HCT116 (cell line): ENCODE measurements at regions not wholly inside any gene's neighbourhood (a gene's known extent, or its start where the extent isn't known, plus 50 kb on each side); places are given as distances from the start of the nearest gene placed in this dataset.

Experiments
- ATAC-seq: fragments of 200-7000 bp; cut with Tn5 transposase; 2 replicates; pipeline ENCODE4 v1.9.1; 2020; ENCODE audit warnings: mild to moderate bottlenecking, moderate library complexity
- BruUV-seq: library from RNA; stranded (reverse); fragments of 400-500 nt; replicated peaks from 2 replicates; lab custom pipeline; 2021; lab: Mats Ljungman, UMichigan
- CTCF ChIA-PET: fragments of 300-600 bp; sonication (Branson Sonifier 250); formaldehyde crosslinking; loops from one replicate; lab custom pipeline; 2021; ENCODE audit warnings: antibody characterized with exemption; lab: Charles Lee
- POLR2A ChIA-PET: fragments of 300-600, 350-600 bp; sonication (Branson Sonifier 250); formaldehyde crosslinking; loops from one replicate; lab custom pipeline; 2021; ENCODE audit warnings: antibody characterized with exemption; lab: Charles Lee
- RAD21 ChIA-PET, 2 experiments: fragments of 300-600 bp; sonication (Branson Sonifier 250); formaldehyde crosslinking; loops; one replicate each; lab custom pipeline; 2023; ENCODE audit warnings: low total read pairs in 2 of 2; ENCODE audit not compliant: uncharacterized antibody in 2 of 2, unreplicated experiment in 2 of 2, low non-redundant PET in 1 of 2; lab: Charles Lee
- DNase-seq: peaks from one replicate; pipeline ENCODE4 v3.0.0-alpha.2; 2010; ENCODE audit warnings: low read depth, low spot score
- H2AFZ ChIP-seq: fragments of 200-600 bp; shearing (Covaris generic), sonication (generic); 2 replicates; pipeline ENCODE4 v1.6.1; 2017; ENCODE audit warnings: low read depth, mixed run types, mixed read lengths, antibody characterized with exemption, low read length; ENCODE audit not compliant: poor library complexity, severe bottlenecking
- H3K27ac ChIP-seq: 2 replicates; pipeline ENCODE4 v1.5.1; 2012; ENCODE audit warnings: low read depth, low read length
- H3K27me3 ChIP-seq: fragments of 200-600 bp; sonication (generic); 2 replicates; pipeline ENCODE4 v1.6.1; 2016; ENCODE audit warnings: mixed run types, low read length, mixed read lengths; ENCODE audit not compliant: insufficient read depth
- H3K36me3 ChIP-seq, 2 experiments: fragments of 200-500 bp in 1 of 2; fragments of 200-600 bp in 1 of 2; sonication (Bioruptor generic) in 1 of 2; sonication (generic) in 1 of 2; 2 replicates each; pipeline versions ENCODE4 v1.5.1 to v1.6.1; 2014 to 2016; ENCODE audit warnings: low read length in 2 of 2, inconsistent platforms in 1 of 2, mixed read lengths in 1 of 2, mixed run types in 1 of 2; ENCODE audit not compliant: insufficient read depth in 2 of 2, control insufficient read depth in 1 of 2
- H3K4me1 ChIP-seq, 2 experiments: fragments of 200-600 bp in 1 of 2; sonication (generic) in 1 of 2; 2 replicates each; pipeline versions ENCODE4 v1.5.1 to v1.6.1; 2012 to 2017; ENCODE audit warnings: low read length in 2 of 2, inconsistent platforms in 1 of 2, mild to moderate bottlenecking in 1 of 2, mixed read lengths in 1 of 2, mixed run types in 1 of 2, moderate library complexity in 1 of 2; ENCODE audit not compliant: insufficient read depth in 2 of 2, control insufficient read depth in 1 of 2
- H3K4me2 ChIP-seq: fragments of 200-600 bp; sonication (generic); 2 replicates; pipeline ENCODE4 v1.6.1; 2017; ENCODE audit warnings: mixed run types, low read length, mixed read lengths
- H3K4me3 ChIP-seq, 2 experiments: fragments of 200-600 bp in 1 of 2; sonication (generic) in 1 of 2; replicated peaks in 1 of 2; 2 replicates each; pipeline ENCODE4 v1.5.1; 2011 to 2016; ENCODE audit warnings: low read length in 2 of 2, control low read depth in 1 of 2, low read depth in 1 of 2, mild to moderate bottlenecking in 1 of 2, mixed read lengths in 1 of 2, mixed run types in 1 of 2
- H3K79me2 ChIP-seq: fragments of 200-600 bp; sonication (generic); 2 replicates; pipeline ENCODE4 v1.6.1; 2017; ENCODE audit warnings: mild to moderate bottlenecking, mixed run types, low read length, moderate library complexity, mixed read lengths; ENCODE audit not compliant: insufficient read depth
- H3K9ac ChIP-seq: fragments of 200-600 bp; sonication (generic); 2 replicates; pipeline ENCODE4 v1.6.1; 2016; ENCODE audit warnings: low read length, mixed read lengths
- H3K9me2 ChIP-seq: fragments of 200-600 bp; sonication (generic), shearing (Covaris generic); 2 replicates; pipeline ENCODE4 v1.6.1; 2017; ENCODE audit warnings: mixed run types, mild to moderate bottlenecking, moderate library complexity; ENCODE audit not compliant: insufficient read depth
- H3K9me3 ChIP-seq, 2 experiments: fragments of 200-500 bp in 1 of 2; fragments of 200-600 bp in 1 of 2; sonication (Bioruptor generic) in 1 of 2; sonication (generic) in 1 of 2; 2 replicates each; pipeline ENCODE4 v1.6.1; 2014 to 2017; ENCODE audit warnings: low read length in 2 of 2, mixed read lengths in 2 of 2, inconsistent platforms in 1 of 2, low read depth in 1 of 2, mild to moderate bottlenecking in 1 of 2, mixed run types in 1 of 2, moderate library complexity in 1 of 2; ENCODE audit not compliant: control insufficient read depth in 1 of 2, insufficient read depth in 1 of 2
- H4K20me1 ChIP-seq: fragments of 200-600 bp; sonication (generic), shearing (Covaris generic); 2 replicates; pipeline ENCODE4 v1.6.1; 2017; ENCODE audit warnings: mixed run types, mild to moderate bottlenecking, moderate library complexity; ENCODE audit not compliant: insufficient read depth
- CBX3 ChIP-seq: IDR thresholded peaks from 2 replicates; pipeline ENCODE4 v1.6.1; 2012; ENCODE audit warnings: low read depth
- CEBPB ChIP-seq: IDR thresholded peaks from 2 replicates; pipeline ENCODE4 v1.6.1; 2012; ENCODE audit warnings: low read depth
- EZH2phosphoT487 ChIP-seq: fragments of 200-600 bp; IDR thresholded peaks from 2 replicates; pipeline ENCODE4 v1.6.1; 2018; ENCODE audit warnings: antibody characterized with exemption, borderline replicate concordance
- FOSL1 ChIP-seq: IDR thresholded peaks from 2 replicates; pipeline ENCODE4 v1.6.1; 2012; ENCODE audit warnings: low read depth
- JUND ChIP-seq: IDR thresholded peaks from 2 replicates; pipeline ENCODE4 v1.6.1; 2012
- POLR2A ChIP-seq: IDR thresholded peaks from 2 replicates; pipeline ENCODE4 v1.7.0; 2011; ENCODE audit warnings: borderline replicate concordance; ENCODE audit not compliant: insufficient read depth, insufficient read length; ENCODE audit errors: extremely low read depth
- POLR2AphosphoS5 ChIP-seq: IDR thresholded peaks from 2 replicates; pipeline ENCODE4 v1.6.1; 2011; ENCODE audit warnings: mild to moderate bottlenecking, low read depth, low read length, moderate library complexity
- RAD21 ChIP-seq: IDR thresholded peaks from 2 replicates; pipeline ENCODE4 v1.6.1; 2012; ENCODE audit warnings: low read depth, mild to moderate bottlenecking
- SIN3A ChIP-seq: IDR thresholded peaks from 2 replicates; pipeline ENCODE4 v1.6.1; 2012; ENCODE audit warnings: low read depth
- SP1 ChIP-seq: IDR thresholded peaks from 2 replicates; pipeline ENCODE4 v1.6.1; 2012; ENCODE audit warnings: low read depth
- SRF ChIP-seq: IDR thresholded peaks from 2 replicates; pipeline ENCODE4 v1.6.1; 2012; ENCODE audit warnings: low read depth
- TCF7L2 ChIP-seq: IDR thresholded peaks from 2 replicates; pipeline ENCODE4 v1.7.0; 2011; ENCODE audit warnings: borderline replicate concordance, inconsistent platforms; ENCODE audit not compliant: insufficient read depth, insufficient read length; ENCODE audit errors: extremely low read depth
- YY1 ChIP-seq: IDR thresholded peaks from 2 replicates; pipeline ENCODE4 v1.6.1; 2011; ENCODE audit warnings: low read length, low read depth, moderate library complexity, mild to moderate bottlenecking; ENCODE audit not compliant: insufficient replicate concordance; ENCODE audit errors: extremely low read depth
- ZFX ChIP-seq: fragments of 450-650 bp; IDR thresholded peaks from 2 replicates; pipeline ENCODE4 v1.6.1; 2017
- ZNF274 ChIP-seq: fragments of 200-500 bp; sonication (Bioruptor generic); IDR thresholded peaks from 2 replicates; pipeline ENCODE4 v1.6.1; 2014; ENCODE audit warnings: mild to moderate bottlenecking, low read depth, low read length, inconsistent platforms
- intact Hi-C: fragments of 100-400 bp; cut with micrococcal nuclease; formaldehyde crosslinking; loops from 2 replicates; pipeline ENCODE4 v1.10.0; 2022
- TF ChIP-seq, protein P1 (sequence below): IDR thresholded peaks from 2 replicates; pipeline ENCODE4 v1.6.1; 2012; ENCODE audit warnings: low read depth

- no peak overlapping the region for H3K27ac ChIP-seq
- H3K4me2 ChIP-seq: no peak overlapping the region
- no peaks in the 10 kb centered on the region for H3K9me2 ChIP-seq
- H3K4me3 ChIP-seq: no peak overlapping the region
- no peak for TF ChIP-seq SRF
- no peak for TF ChIP-seq POLR2A
- TF ChIP-seq CBX3: no peak
- no peak for TF ChIP-seq FOSL1
- no peak for TF ChIP-seq ZFX
- TF ChIP-seq, protein P1, sequence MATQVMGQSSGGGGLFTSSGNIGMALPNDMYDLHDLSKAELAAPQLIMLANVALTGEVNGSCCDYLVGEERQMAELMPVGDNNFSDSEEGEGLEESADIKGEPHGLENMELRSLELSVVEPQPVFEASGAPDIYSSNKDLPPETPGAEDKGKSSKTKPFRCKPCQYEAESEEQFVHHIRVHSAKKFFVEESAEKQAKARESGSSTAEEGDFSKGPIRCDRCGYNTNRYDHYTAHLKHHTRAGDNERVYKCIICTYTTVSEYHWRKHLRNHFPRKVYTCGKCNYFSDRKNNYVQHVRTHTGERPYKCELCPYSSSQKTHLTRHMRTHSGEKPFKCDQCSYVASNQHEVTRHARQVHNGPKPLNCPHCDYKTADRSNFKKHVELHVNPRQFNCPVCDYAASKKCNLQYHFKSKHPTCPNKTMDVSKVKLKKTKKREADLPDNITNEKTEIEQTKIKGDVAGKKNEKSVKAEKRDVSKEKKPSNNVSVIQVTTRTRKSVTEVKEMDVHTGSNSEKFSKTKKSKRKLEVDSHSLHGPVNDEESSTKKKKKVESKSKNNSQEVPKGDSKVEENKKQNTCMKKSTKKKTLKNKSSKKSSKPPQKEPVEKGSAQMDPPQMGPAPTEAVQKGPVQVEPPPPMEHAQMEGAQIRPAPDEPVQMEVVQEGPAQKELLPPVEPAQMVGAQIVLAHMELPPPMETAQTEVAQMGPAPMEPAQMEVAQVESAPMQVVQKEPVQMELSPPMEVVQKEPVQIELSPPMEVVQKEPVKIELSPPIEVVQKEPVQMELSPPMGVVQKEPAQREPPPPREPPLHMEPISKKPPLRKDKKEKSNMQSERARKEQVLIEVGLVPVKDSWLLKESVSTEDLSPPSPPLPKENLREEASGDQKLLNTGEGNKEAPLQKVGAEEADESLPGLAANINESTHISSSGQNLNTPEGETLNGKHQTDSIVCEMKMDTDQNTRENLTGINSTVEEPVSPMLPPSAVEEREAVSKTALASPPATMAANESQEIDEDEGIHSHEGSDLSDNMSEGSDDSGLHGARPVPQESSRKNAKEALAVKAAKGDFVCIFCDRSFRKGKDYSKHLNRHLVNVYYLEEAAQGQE: no peak
- TF ChIP-seq RAD21: no peak
- TF ChIP-seq POLR2AphosphoS5: no peak
- no peak for TF ChIP-seq JUND
- TF ChIP-seq SP1: no peak
- TF ChIP-seq ZNF274: no peak
- TF ChIP-seq TCF7L2: no peak
- no peak for TF ChIP-seq EZH2phosphoT487
- no peak for TF ChIP-seq SIN3A
- no peak for TF ChIP-seq CEBPB
- TF ChIP-seq YY1: no peak
- no peak overlapping the region for H3K9ac ChIP-seq
- no peaks in the 10 kb centered on the region for H3K4me1 ChIP-seq
- H4K20me1 ChIP-seq: no peaks in the 10 kb centered on the region
- ChIA-PET CTCF (no interaction called here), RAD21 (no interaction called here), POLR2A (no interaction called here)
- DNase-seq: no peak
- intact Hi-C loops: no loop called here
- ATAC-seq: no peak
- H3K36me3 ChIP-seq: no peaks in the 10 kb centered on the region
- no peaks in the 10 kb centered on the region for H3K79me2 ChIP-seq
- H3K9me3 ChIP-seq: peaks cover 7 to 28% of the 10 kb centered on the region in 2 experiments; a peak in 2 of 4 replicates
- H2AFZ ChIP-seq: no peak overlapping the region
- no peaks in the 10 kb centered on the region for H3K27me3 ChIP-seq
- BruUV-seq: no TSS peak
Observed at GRCh38 chr4:65737672-65738071, 67.4 kb upstream of the EPHA5 start.
